ENCODE measurements at regions not wholly inside any gene's neighbourhood (a gene's known extent, or its start where the extent isn't known, plus 50 kb on each side); places are given as distances from the start of the nearest gene placed in this dataset.

- TF ChIP-seq BRCA1 (IDR thresholded peaks at IDR 0.05; ENCODE audit: low read depth, low read length) (no peak), NFIC (IDR thresholded peaks at IDR 0.05; ENCODE audit: low read depth, low read length) (no peak), MEF2A (IDR thresholded peaks at IDR 0.05; ENCODE audit: insufficient read depth, low read depth, low read length) (no peak), SPI1 (IDR thresholded peaks at IDR 0.05; ENCODE audit: borderline replicate concordance, insufficient read depth, low read depth, low read length) (no peak)
- TF ChIP-seq, protein P1, sequence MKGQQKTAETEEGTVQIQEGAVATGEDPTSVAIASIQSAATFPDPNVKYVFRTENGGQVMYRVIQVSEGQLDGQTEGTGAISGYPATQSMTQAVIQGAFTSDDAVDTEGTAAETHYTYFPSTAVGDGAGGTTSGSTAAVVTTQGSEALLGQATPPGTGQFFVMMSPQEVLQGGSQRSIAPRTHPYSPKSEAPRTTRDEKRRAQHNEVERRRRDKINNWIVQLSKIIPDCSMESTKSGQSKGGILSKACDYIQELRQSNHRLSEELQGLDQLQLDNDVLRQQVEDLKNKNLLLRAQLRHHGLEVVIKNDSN (IDR thresholded peaks at IDR 0.05; ENCODE audit: borderline replicate concordance, extremely low read length, insufficient read depth, low read depth, low read length) = no peak
- TF ChIP-seq, protein P2, sequence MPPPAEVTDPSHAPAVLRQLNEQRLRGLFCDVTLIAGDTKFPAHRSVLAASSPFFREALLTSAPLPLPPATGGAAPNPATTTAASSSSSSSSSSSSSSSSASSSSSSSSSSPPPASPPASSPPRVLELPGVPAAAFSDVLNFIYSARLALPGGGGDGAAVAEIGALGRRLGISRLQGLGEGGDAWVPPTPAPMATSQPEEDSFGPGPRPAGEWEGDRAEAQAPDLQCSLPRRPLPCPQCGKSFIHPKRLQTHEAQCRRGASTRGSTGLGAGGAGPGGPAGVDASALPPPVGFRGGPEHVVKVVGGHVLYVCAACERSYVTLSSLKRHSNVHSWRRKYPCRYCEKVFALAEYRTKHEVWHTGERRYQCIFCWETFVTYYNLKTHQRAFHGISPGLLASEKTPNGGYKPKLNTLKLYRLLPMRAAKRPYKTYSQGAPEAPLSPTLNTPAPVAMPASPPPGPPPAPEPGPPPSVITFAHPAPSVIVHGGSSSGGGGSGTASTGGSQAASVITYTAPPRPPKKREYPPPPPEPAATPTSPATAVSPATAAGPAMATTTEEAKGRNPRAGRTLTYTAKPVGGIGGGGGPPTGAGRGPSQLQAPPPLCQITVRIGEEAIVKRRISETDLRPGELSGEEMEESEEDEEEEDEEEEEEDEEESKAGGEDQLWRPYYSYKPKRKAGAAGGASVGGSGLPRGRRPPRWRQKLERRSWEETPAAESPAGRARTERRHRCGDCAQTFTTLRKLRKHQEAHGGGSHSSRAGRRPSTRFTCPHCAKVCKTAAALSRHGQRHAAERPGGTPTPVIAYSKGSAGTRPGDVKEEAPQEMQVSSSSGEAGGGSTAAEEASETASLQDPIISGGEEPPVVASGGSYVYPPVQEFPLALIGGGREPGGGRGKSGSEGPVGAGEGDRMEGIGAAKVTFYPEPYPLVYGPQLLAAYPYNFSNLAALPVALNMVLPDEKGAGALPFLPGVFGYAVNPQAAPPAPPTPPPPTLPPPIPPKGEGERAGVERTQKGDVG (CRISPR knock-in tag; IDR thresholded peaks at IDR 0.05) = no peak
Measured at GRCh38 chr6:14211562-14211942, 94.0 kb downstream of the CD83 start (continued).

GRCh38 chr6:14212020-14212419 is 94.4 kb downstream of the CD83 start:
- ATAC-seq (no peak), FAIRE-seq (no peak), DNase-seq (ENCODE audit: low read depth, low spot score) (no peak)
- no peak overlapping the region; the same call in 1 of the 2 replicates for H3K4me3 ChIP-seq
- no peaks in the 10 kb centered on the region for H3K36me3 ChIP-seq (ENCODE audit: control insufficient read depth in 2 of 2, insufficient read depth in 2 of 2, low read length in 1 of 2)
- no peak overlapping the region for H2AFZ ChIP-seq (ENCODE audit: control insufficient read depth, low read depth, low read length)
- 64% methylated on average over 8 of the region's 8 CpGs for WGBS (ENCODE audit: insufficient coverage, insufficient replicate concordance, low lambda C conversion rate, missing lambda C conversion rate)
- H3K79me2 ChIP-seq (ENCODE audit: control insufficient read depth, insufficient read depth, low read length) = no peaks in the 10 kb centered on the region
- no TSS peak for BruUV-seq (replicated peaks)
- ChIA-PET CTCF (interaction anchor here (0.5 to 1.7 kb wide), 16 partner anchors 11 to 1411 kb away, joined by 3 to 7 read pairs (median 3); no protein-coding TSS in a partner anchor), SMC1A (ENCODE audit: uncharacterized antibody, unreplicated experiment) (interaction anchor here (0.7 to 2.5 kb wide), 6 partner anchors 12 to 662 kb away, joined by 3 to 14 read pairs (median 6); no protein-coding TSS in a partner anchor), RAD21 (ENCODE audit: unreplicated experiment) (interaction anchor here (0.6 to 2.2 kb wide), 7 partner anchors 13 to 1411 kb away, joined by 3 to 7 read pairs (median 4); no protein-coding TSS in a partner anchor), POLR2A (interaction anchor here (0.6 kb wide), 1 partner anchor 962 kb away, joined by 4 read pairs; no protein-coding TSS in a partner anchor)
- H3K4me2 ChIP-seq (ENCODE audit: control insufficient read depth, insufficient read depth) = no peak overlapping the region
- H3K4me1 ChIP-seq (ENCODE audit: control insufficient read depth, insufficient read depth, low read length) = peaks cover 16% of the 10 kb centered on the region
- no peak overlapping the region for H3K27ac ChIP-seq (ENCODE audit: control insufficient read depth, insufficient read depth)
- H3K9ac ChIP-seq (ENCODE audit: control insufficient read depth, insufficient read depth, low read length) = no peak overlapping the region
- TF ChIP-seq POLR2AphosphoS5 (IDR thresholded peaks at IDR 0.05; ENCODE audit: low read length) (no peak), RUNX3 (IDR thresholded peaks at IDR 0.05; ENCODE audit: low read length) (no peak), MTA3 (IDR thresholded peaks at IDR 0.05; ENCODE audit: borderline replicate concordance, low read length) (no peak), BACH1 (IDR thresholded peaks at IDR 0.05; ENCODE audit: borderline replicate concordance) (no peak)
- in situ Hi-C loops (cut with MboI) (loop anchor here (5.0 to 25.0 kb wide), 4 partner anchors 1035 to 1400 kb away; partner anchors contain the start of gene JARID2), intact Hi-C loops (cut with micrococcal nuclease; ENCODE audit: unreplicated experiment) (loop anchor here (5.0 kb wide), 4 partner anchors 105 to 1410 kb away; no protein-coding TSS in a partner anchor)
- no peaks in the 10 kb centered on the region for H3K9me3 ChIP-seq (replicated peaks; ENCODE audit: control insufficient read depth, insufficient read depth, low read length)
- no peaks in the 10 kb centered on the region for H4K20me1 ChIP-seq (ENCODE audit: control insufficient read depth, insufficient read depth)
- H3K27me3 ChIP-seq (replicated peaks in 1 of 2; ENCODE audit: control insufficient read depth in 2 of 2, insufficient read depth in 2 of 2, low read length in 1 of 2) = no peaks in the 10 kb centered on the region

Measured in GM12878 (cell line).